Urinary bladder (tissue), 3 donors: ENCODE measurements at regions not wholly inside any gene's neighbourhood (a gene's known extent, or its start where the extent isn't known, plus 50 kb on each side); places are given as distances from the start of the nearest gene placed in this dataset.

Experiments used
- DNase-seq: peaks from one replicate; pipeline ENCODE4 v3.0.0-alpha.2; 2015; ENCODE audit errors: extremely low spot score
- H3K27ac ChIP-seq: one replicate; pipeline ENCODE4 v1.5.1; 2013; ENCODE audit warnings: low read depth, mild to moderate bottlenecking, moderate library complexity
- H3K36me3 ChIP-seq: one replicate; pipeline ENCODE4 v1.6.1; 2013; ENCODE audit warnings: mild to moderate bottlenecking, moderate library complexity; ENCODE audit not compliant: insufficient read depth
- H3K4me1 ChIP-seq: one replicate; pipeline ENCODE4 v1.6.1; 2013; ENCODE audit warnings: mild to moderate bottlenecking, moderate library complexity; ENCODE audit not compliant: insufficient read depth
- H3K4me3 ChIP-seq: one replicate; pipeline ENCODE4 v1.5.1; 2013; ENCODE audit warnings: low read depth, low read length
- WGBS: extraction: QIAGEN DNeasy Blood & Tissue Kit; methylation state at CpG from one replicate; pipeline ENCODE4 v1.1.7; 2013; 5-methylcytosine and 5-hydroxymethylcytosine counted together
- donor health status: healthy with polysubstance abuse.
- donor health status: healthy.

GRCh38 chr2:126200538-126200937 lies 455.4 kb upstream of the GYPC start:
- 35% methylated on average over 3 of the region's 3 CpGs for WGBS
- no peak for DNase-seq
- Histone ChIP-seq H3K36me3 (no peaks in the 10 kb centered on the region), H3K27ac (no peak overlapping the region), H3K4me1 (no peaks in the 10 kb centered on the region), H3K4me3 (no peak overlapping the region)

GRCh38 chr2:126208266-126208665 lies 447.7 kb upstream of the GYPC start:
- no peaks in the 10 kb centered on the region for H3K36me3 ChIP-seq
- H3K4me3 ChIP-seq = no peak overlapping the region
- WGBS = 78% methylated on average over 3 of the region's 3 CpGs
- H3K27ac ChIP-seq = no peak overlapping the region
- no peak for DNase-seq
- no peaks in the 10 kb centered on the region for H3K4me1 ChIP-seq

GRCh38 chr2:126212735-126213134 lies 443.2 kb upstream of the GYPC start:
- no peaks in the 10 kb centered on the region for H3K36me3 ChIP-seq
- no peaks in the 10 kb centered on the region for H3K4me1 ChIP-seq
- DNase-seq = no peak
- no peak overlapping the region for H3K27ac ChIP-seq
- no peak overlapping the region for H3K4me3 ChIP-seq
- WGBS = 65% methylated on average over 2 of the region's 2 CpGs

GRCh38 chr2:126219081-126219480 lies 436.9 kb upstream of the GYPC start:
- no peak for DNase-seq
- Histone ChIP-seq H3K36me3 (no peaks in the 10 kb centered on the region), H3K4me3 (no peak overlapping the region), H3K4me1 (no peaks in the 10 kb centered on the region), H3K27ac (no peak overlapping the region)
- WGBS = 91% methylated on average over 4 of the region's 4 CpGs

- H3K4me3 ChIP-seq = no peak overlapping the region
- WGBS = 67% methylated on average over 6 of the region's 6 CpGs
- H3K36me3 ChIP-seq = no peaks in the 10 kb centered on the region
- no peak overlapping the region for H3K27ac ChIP-seq
- DNase-seq = no peak
- no peaks in the 10 kb centered on the region for H3K4me1 ChIP-seq
Measured at GRCh38 chr2:126220331-126220730, 435.6 kb upstream of the GYPC start.

GRCh38 chr2:126221506-126221905 lies 434.5 kb upstream of the GYPC start:
- H3K27ac ChIP-seq = no peak overlapping the region
- WGBS = 49% methylated on average over 1 of the region's 1 CpG
- no peaks in the 10 kb centered on the region for H3K4me1 ChIP-seq
- no peak overlapping the region for H3K4me3 ChIP-seq
- no peak for DNase-seq
- H3K36me3 ChIP-seq = no peaks in the 10 kb centered on the region

GRCh38 chr2:126222278-126222677 lies 433.7 kb upstream of the GYPC start:
- no peaks in the 10 kb centered on the region for H3K4me1 ChIP-seq
- H3K27ac ChIP-seq = no peak overlapping the region
- no peaks in the 10 kb centered on the region for H3K36me3 ChIP-seq
- no peak for DNase-seq
- H3K4me3 ChIP-seq = no peak overlapping the region
- 37% methylated on average over 2 of the region's 2 CpGs for WGBS

- no peaks in the 10 kb centered on the region for H3K4me1 ChIP-seq
- no peaks in the 10 kb centered on the region for H3K36me3 ChIP-seq
- no peak for DNase-seq
- H3K27ac ChIP-seq = no peak overlapping the region
- no peak overlapping the region for H3K4me3 ChIP-seq
- 90% methylated on average over 1 of the region's 1 CpG for WGBS
Measured at GRCh38 chr2:126224776-126225175, 431.2 kb upstream of the GYPC start.

- Histone ChIP-seq H3K4me1 (no peaks in the 10 kb centered on the region), H3K27ac (no peak overlapping the region)
- WGBS = 61% methylated on average over 1 of the region's 1 CpG
Measured at GRCh38 chr2:126227250-126227649, 428.7 kb upstream of the GYPC start.

GRCh38 chr2:126228531-126228930 lies 427.4 kb upstream of the GYPC start:
- H3K27ac ChIP-seq = no peak overlapping the region
- 82% methylated on average over 1 of the region's 1 CpG for WGBS
- DNase-seq = no peak
- H3K4me3 ChIP-seq = no peak overlapping the region
- no peaks in the 10 kb centered on the region for H3K4me1 ChIP-seq
- H3K36me3 ChIP-seq = no peaks in the 10 kb centered on the region

More at GRCh38 chr2:126227250-126227649, 428.7 kb upstream of the GYPC start:
- Histone ChIP-seq H3K4me3 (no peak overlapping the region), H3K36me3 (no peaks in the 10 kb centered on the region)
- no peak for DNase-seq

- Histone ChIP-seq H3K36me3 (no peaks in the 10 kb centered on the region), H3K4me1 (no peaks in the 10 kb centered on the region), H3K4me3 (no peak overlapping the region), H3K27ac (no peak overlapping the region)
- DNase-seq = no peak
- WGBS = 86% methylated on average over 5 of the region's 5 CpGs
Measured at GRCh38 chr2:126238251-126238650, 417.7 kb upstream of the GYPC start.

- WGBS = 78% methylated on average over 5 of the region's 5 CpGs
- Histone ChIP-seq H3K4me3 (no peak overlapping the region), H3K36me3 (no peaks in the 10 kb centered on the region), H3K27ac (no peak overlapping the region), H3K4me1 (no peaks in the 10 kb centered on the region)
- no peak for DNase-seq
Measured at GRCh38 chr2:126239320-126239955, 416.5 kb upstream of the GYPC start.

- DNase-seq = no peak
- Histone ChIP-seq H3K4me3 (no peak overlapping the region), H3K27ac (no peak overlapping the region), H3K4me1 (no peaks in the 10 kb centered on the region), H3K36me3 (no peaks in the 10 kb centered on the region)
- WGBS = 55% methylated on average over 2 of the region's 2 CpGs
Measured at GRCh38 chr2:126241001-126241400, 415.0 kb upstream of the GYPC start.

- no peaks in the 10 kb centered on the region for H3K4me1 ChIP-seq
- no peak overlapping the region for H3K27ac ChIP-seq
- no peak overlapping the region for H3K4me3 ChIP-seq
- no peaks in the 10 kb centered on the region for H3K36me3 ChIP-seq
- DNase-seq = no peak
- WGBS = 61% methylated on average over 4 of the region's 4 CpGs
Measured at GRCh38 chr2:126241411-126241810, 414.5 kb upstream of the GYPC start.

- Histone ChIP-seq H3K27ac (no peak overlapping the region), H3K4me3 (no peak overlapping the region), H3K36me3 (no peaks in the 10 kb centered on the region), H3K4me1 (no peaks in the 10 kb centered on the region)
- WGBS = 49% methylated on average over 3 of the region's 3 CpGs
- DNase-seq = no peak
Measured at GRCh38 chr2:126244937-126245336, 411.0 kb upstream of the GYPC start.
